OCI-LY3 (cell line): ENCODE measurements at regions not wholly inside any gene's neighbourhood (a gene's known extent, or its start where the extent isn't known, plus 50 kb on each side); places are given as distances from the start of the nearest gene placed in this dataset.

Experiments
- CTCF ChIP-seq: fragments of 200-600, 300-600 bp; sonication (generic); IDR thresholded peaks from 2 replicates; pipeline ENCODE4 v1.5.1; 2014; ENCODE audit warnings: antibody characterized with exemption, low read length, low read depth
- EZH2phosphoT487 ChIP-seq: fragments of 200-600 bp; shearing (Covaris generic); IDR thresholded peaks from 2 replicates; pipeline ENCODE4 v1.6.1; 2018; ENCODE audit warnings: antibody characterized with exemption, mixed run types, low read depth

DNA sequence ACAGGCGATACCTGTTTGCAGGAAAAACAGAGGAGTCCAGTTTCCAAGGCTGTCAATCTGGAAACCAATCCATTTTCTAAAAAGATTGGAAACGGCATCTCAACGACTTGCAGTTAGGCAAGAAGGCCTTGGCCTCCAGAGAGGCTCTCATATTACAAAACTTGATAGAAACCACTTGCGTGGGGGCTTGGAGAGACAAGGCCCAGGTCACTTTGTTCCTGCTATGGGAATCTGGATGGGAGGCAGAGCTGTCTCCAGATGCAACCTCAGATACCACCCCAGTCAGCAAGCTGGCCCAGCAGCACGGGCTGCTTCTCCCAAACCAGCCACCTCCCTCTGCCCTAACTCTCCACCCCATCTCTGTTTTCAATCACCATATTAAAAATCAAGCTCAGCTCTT lies 298.8 kb downstream of the TNS1 start:
- TF ChIP-seq CTCF (no peak), EZH2phosphoT487 (no peak)
